HepG2 (cell line): ENCODE measurements at regions not wholly inside any gene's neighbourhood (a gene's known extent, or its start where the extent isn't known, plus 50 kb on each side); places are given as distances from the start of the nearest gene placed in this dataset.

Experiments
- ATAC-seq: fragments of 200-7000 bp; cut with Tn5 transposase; 3 replicates; pipeline ENCODE4 v1.9.1; 2020; ENCODE audit warnings: mild to moderate bottlenecking, moderate library complexity
- BruUV-seq: library from RNA; stranded (reverse); fragments of 400-500 nt; replicated peaks from 2 replicates; lab custom pipeline; 2021; lab: Mats Ljungman, UMichigan
- CTCF ChIA-PET: fragments of 300-600 bp; formaldehyde crosslinking; extraction: SDS; loops from one replicate; lab custom pipeline; 2021; ENCODE audit warnings: low total read pairs, inconsistent platforms, low intra/inter-chr PET ratio; lab: Yijun Ruan, JAX
- POLR2A ChIA-PET: fragments of 350-600 bp; sonication (Branson Sonifier 250); formaldehyde crosslinking; loops from one replicate; lab custom pipeline; 2020; ENCODE audit warnings: antibody characterized with exemption, inconsistent platforms; lab: Yijun Ruan, JAX
- DNase-seq: peaks from one replicate; pipeline ENCODE4 v3.0.0-alpha.2; 2015; ENCODE audit warnings: low spot score
- FAIRE-seq: peaks from 3 replicates; lab custom pipeline; 2011; peaks lifted over from hg19 to GRCh38; lab: Jason Lieb, UNC
- H2AFZ ChIP-seq: one replicate; pipeline ENCODE4 v1.6.1; 2011; ENCODE audit warnings: low read length, inconsistent platforms
- H3K27ac ChIP-seq: fragments of 300-600 bp; 3 replicates; pipeline ENCODE4 v1.8.0; 2011; ENCODE audit warnings: mixed run types, mild to moderate bottlenecking, mixed read lengths, low read length, inconsistent platforms; ENCODE audit not compliant: insufficient read depth; ENCODE audit errors: extremely low read length
- H3K27me3 ChIP-seq, 2 experiments: fragments of 200-600 bp in 1 of 2; 2 replicates in 1 of 2; 3 replicates in 1 of 2; pipeline versions ENCODE4 v1.6.0 to v1.8.0; 2011; ENCODE audit warnings: low read length in 2 of 2, mild to moderate bottlenecking in 2 of 2, moderate library complexity in 2 of 2, inconsistent platforms in 1 of 2; ENCODE audit not compliant: insufficient read depth in 2 of 2, control insufficient read depth in 1 of 2
- H3K36me3 ChIP-seq, 2 experiments: fragments of 200-600 bp in 1 of 2; replicated peaks in 1 of 2; 2 replicates in 1 of 2; 3 replicates in 1 of 2; pipeline versions ENCODE4 v1.5.1 to v1.8.0; 2011; ENCODE audit warnings: low read length in 2 of 2, inconsistent platforms in 1 of 2; ENCODE audit not compliant: insufficient read depth in 2 of 2, control insufficient read depth in 1 of 2
- H3K4me1 ChIP-seq: 2 replicates; pipeline ENCODE4 v1.5.1; 2012; ENCODE audit warnings: low read length, inconsistent platforms; ENCODE audit not compliant: insufficient read depth
- H3K4me2 ChIP-seq: 2 replicates; pipeline ENCODE4 v1.6.0; 2011; ENCODE audit warnings: low read depth, low read length, inconsistent platforms
- H3K4me3 ChIP-seq, 3 experiments: fragments of 200-600 bp in 1 of 3; sonication (generic), shearing (Covaris generic) in 1 of 3; replicated peaks in 1 of 3; 2 replicates each; pipeline ENCODE4 v1.5.1; 2011 to 2016; ENCODE audit warnings: low read length in 3 of 3, inconsistent platforms in 2 of 3, low read depth in 2 of 3, mild to moderate bottlenecking in 2 of 3, control low read depth in 1 of 3, mixed read lengths in 1 of 3; ENCODE audit not compliant: insufficient read depth in 1 of 3
- H3K79me2 ChIP-seq: one replicate; pipeline ENCODE4 v1.6.1; 2011; ENCODE audit warnings: low read length, inconsistent platforms; ENCODE audit not compliant: insufficient read depth
- H3K9ac ChIP-seq: 2 replicates; pipeline ENCODE4 v1.6.0; 2011; ENCODE audit warnings: mild to moderate bottlenecking, low read depth, low read length, inconsistent platforms; ENCODE audit not compliant: insufficient read depth
- H3K9me3 ChIP-seq: 2 replicates; pipeline ENCODE4 v1.5.1; 2012; ENCODE audit warnings: mild to moderate bottlenecking, low read length
- H4K20me1 ChIP-seq: 2 replicates; pipeline ENCODE4 v1.6.0; 2011; ENCODE audit warnings: inconsistent platforms, mild to moderate bottlenecking, low read length, moderate library complexity; ENCODE audit not compliant: insufficient read depth
- MAFF ChIP-seq: IDR thresholded peaks from 2 replicates; pipeline ENCODE4 v1.6.1; 2011; ENCODE audit warnings: low read depth, low read length, improper control_type of control experiment
- MAFK ChIP-seq, 2 experiments: IDR thresholded peaks in 1 of 2; conservative IDR thresholded peaks in 1 of 2; 2 replicates each; pipeline ENCODE4 v1.6.1; 2011; ENCODE audit warnings: improper control_type of control experiment in 2 of 2, low read length in 2 of 2
- MXD4 ChIP-seq: IDR thresholded peaks from 2 replicates; pipeline ENCODE4 v1.6.1; 2016; ENCODE audit warnings: mild to moderate bottlenecking, missing biosample characterization, missing genetic modification reagents
- NR2F1 ChIP-seq, 2 experiments: fragments of 450-650 bp in 1 of 2; formaldehyde crosslinking in 1 of 2; IDR thresholded peaks; 2 replicates each; pipeline versions ENCODE4 v1.5.0 to v1.6.1; 2016 to 2020; ENCODE audit warnings: mild to moderate bottlenecking in 1 of 2, missing compliant biosample characterization in 1 of 2, missing genetic modification reagents in 1 of 2, moderate library complexity in 1 of 2
- PRDM15 ChIP-seq: sonication (generic); formaldehyde crosslinking; IDR thresholded peaks from 2 replicates; pipeline ENCODE4 v1.4.0; 2020; ENCODE audit warnings: missing genetic modification reagents
- RCOR2 ChIP-seq: IDR thresholded peaks from 2 replicates; pipeline ENCODE4 v1.6.1; 2016; ENCODE audit warnings: missing biosample characterization, missing genetic modification reagents
- ZMYM2 ChIP-seq: sonication (generic); formaldehyde crosslinking; IDR thresholded peaks from 2 replicates; pipeline ENCODE4 v1.8.0; 2022; ENCODE audit warnings: mild to moderate bottlenecking, missing genetic modification reagents
- ZNF280B ChIP-seq: sonication (generic); formaldehyde crosslinking; IDR thresholded peaks from 2 replicates; pipeline ENCODE4 v1.5.0; 2020; ENCODE audit warnings: missing genetic modification reagents, mild to moderate bottlenecking, borderline replicate concordance
- WGBS: methylation state at CpG from one replicate; pipeline ENCODE4 v1.1.6; 2017; ENCODE audit warnings: low lambda C conversion rate; 5-methylcytosine and 5-hydroxymethylcytosine counted together
- in situ Hi-C: cut with HindIII; loops from 2 replicates; pipeline ENCODE4 v1.10.0; 2017; ENCODE audit warnings: low pct_unique_long_range_greater_than_20kb; ENCODE audit not compliant: extremely low pct_ligation_motif_present
- intact Hi-C: fragments of 100-400 bp; cut with micrococcal nuclease; formaldehyde crosslinking; loops from one replicate; pipeline ENCODE4 v1.10.0; 2022; ENCODE audit not compliant: unreplicated experiment

- ChIA-PET POLR2A (no interaction called here), CTCF (no interaction called here)
- intact Hi-C loops (no loop called here), in situ Hi-C loops (no loop called here)
- no peak overlapping the region for H3K4me2 ChIP-seq
- H3K27me3 ChIP-seq = no peaks in the 10 kb centered on the region
- no peak overlapping the region for H3K4me3 ChIP-seq
- FAIRE-seq = no peak
- DNase-seq = no peak
- WGBS = 2% methylated on average over 1 of the region's 1 CpG
- H4K20me1 ChIP-seq = no peaks in the 10 kb centered on the region
- TF ChIP-seq MAFF = peak; percentile 71
- TF ChIP-seq MAFK (conservative IDR thresholded peaks at IDR 0.05 in 1 of 2, IDR thresholded peaks at IDR 0.05 in 1 of 2; ENCODE audit: low read length in 2 of 2) = peak; percentile 56 to 83; a peak in 3 of 4 replicates
- TF ChIP-seq MXD4 (CRISPR knock-in tag) = no peak
- ATAC-seq = no peak
- H3K79me2 ChIP-seq = no peaks in the 10 kb centered on the region
- BruUV-seq = no TSS peak
- no peaks in the 10 kb centered on the region for H3K36me3 ChIP-seq
- no peak overlapping the region for H3K9ac ChIP-seq
- H3K4me1 ChIP-seq = no peaks in the 10 kb centered on the region
- H3K9me3 ChIP-seq = no peaks in the 10 kb centered on the region
- H3K27ac ChIP-seq = no peak overlapping the region
- H2AFZ ChIP-seq = no peak overlapping the region
These were observed 123.6 kb upstream of the MMS22L start for GRCh38 chr6:97406633-97407032.

- Histone ChIP-seq H3K36me3 (no peaks in the 10 kb centered on the region), H3K4me1 (no peaks in the 10 kb centered on the region), H2AFZ (no peak overlapping the region), H3K27ac (no peak overlapping the region), H3K9me3 (no peaks in the 10 kb centered on the region), H3K4me3 (no peak overlapping the region), H4K20me1 (no peaks in the 10 kb centered on the region), H3K27me3 (no peaks in the 10 kb centered on the region), H3K79me2 (no peaks in the 10 kb centered on the region), H3K9ac (no peak overlapping the region), H3K4me2 (no peak overlapping the region)
- ATAC-seq = no peak
- FAIRE-seq = no peak
- ChIA-PET CTCF (no interaction called here), POLR2A (no interaction called here)
- in situ Hi-C loops (no loop called here), intact Hi-C loops (no loop called here)
- BruUV-seq = no TSS peak
- WGBS = 0% methylated on average over 2 of the region's 2 CpGs
- no peak for DNase-seq
- TF ChIP-seq PRDM15 (CRISPR knock-in tag) = no peak
- TF ChIP-seq ZMYM2 (CRISPR knock-in tag) = no peak
- TF ChIP-seq NR2F1 (CRISPR knock-in tag; IDR thresholded peaks at IDR 0.05) = no peak
- TF ChIP-seq ZNF280B = no peak
- TF ChIP-seq RCOR2 = no peak
These were observed 128.6 kb upstream of the MMS22L start for GRCh38 chr6:97411610-97412009.
